ENCODE measurements at regions not wholly inside any gene's neighbourhood (a gene's known extent, or its start where the extent isn't known, plus 50 kb on each side); places are given as distances from the start of the nearest gene placed in this dataset.

DNA sequence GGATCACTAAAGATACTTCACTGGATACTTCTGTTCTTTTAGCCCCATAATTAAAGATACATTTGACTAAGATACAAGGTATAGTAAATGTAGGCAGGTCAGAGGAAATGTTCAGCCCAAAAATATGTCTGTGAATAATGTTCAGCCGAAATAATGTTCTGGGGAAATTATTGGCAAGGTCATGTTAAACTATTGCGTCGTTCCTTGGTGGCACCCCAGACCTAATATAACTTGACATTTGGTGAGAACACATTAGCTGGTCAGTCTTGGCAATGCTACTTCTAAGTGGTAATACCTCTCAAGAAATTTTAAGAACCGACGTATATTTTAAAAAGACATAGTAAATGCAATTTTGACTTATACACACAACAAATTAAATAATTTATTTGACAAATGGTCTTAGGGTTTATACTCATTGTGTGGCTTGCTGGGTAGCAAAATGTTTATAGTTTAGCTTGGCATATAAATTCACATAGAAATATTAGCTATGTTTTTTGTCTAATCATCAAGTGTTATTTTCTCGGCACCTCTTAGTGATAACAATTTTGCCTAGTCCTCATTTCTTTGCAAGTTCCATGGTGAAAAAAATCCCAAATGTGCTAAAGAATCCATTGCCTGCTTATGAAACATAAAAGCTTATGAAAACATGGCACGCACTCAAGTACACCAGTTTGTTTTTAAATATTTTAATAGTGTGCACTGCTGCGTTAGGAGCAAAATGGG, 270.3 kb upstream of the NEBL start:
- DNase-seq = no peak

DNA sequence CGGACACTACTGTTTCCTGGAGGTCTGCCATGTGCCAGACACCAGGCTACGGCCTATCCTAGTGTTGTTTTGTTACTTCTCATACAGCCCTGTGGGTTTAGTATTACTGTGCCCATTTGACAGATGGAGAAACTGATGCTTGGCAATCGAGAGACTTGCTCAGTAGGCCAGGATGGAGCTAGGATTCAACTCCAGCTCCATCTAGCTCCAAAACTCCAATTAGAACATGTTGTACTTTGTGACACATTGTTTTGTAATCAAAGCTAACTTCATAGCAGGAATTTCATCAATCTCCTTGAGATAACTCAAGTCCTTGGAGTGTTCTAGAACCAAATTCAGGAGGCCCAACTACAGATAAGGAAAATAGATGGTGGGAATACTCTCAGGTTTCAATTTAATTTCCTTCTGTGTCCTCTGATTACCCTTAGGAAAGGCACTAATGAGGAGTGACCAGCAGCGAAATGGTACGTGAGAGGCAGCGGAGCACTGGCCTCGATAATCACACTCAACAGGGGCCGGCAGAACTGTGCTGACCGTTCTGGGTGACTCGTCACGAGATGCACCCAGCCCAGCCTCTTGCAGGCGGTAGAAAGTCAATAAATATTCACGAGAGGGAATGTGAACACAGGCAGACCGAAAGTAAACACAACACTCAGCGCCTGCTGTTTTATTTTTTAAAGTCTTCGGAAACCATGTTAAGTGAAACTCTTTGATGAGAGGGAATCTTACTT, 269.6 kb upstream of the NEBL start:
- no peak for DNase-seq

DNA sequence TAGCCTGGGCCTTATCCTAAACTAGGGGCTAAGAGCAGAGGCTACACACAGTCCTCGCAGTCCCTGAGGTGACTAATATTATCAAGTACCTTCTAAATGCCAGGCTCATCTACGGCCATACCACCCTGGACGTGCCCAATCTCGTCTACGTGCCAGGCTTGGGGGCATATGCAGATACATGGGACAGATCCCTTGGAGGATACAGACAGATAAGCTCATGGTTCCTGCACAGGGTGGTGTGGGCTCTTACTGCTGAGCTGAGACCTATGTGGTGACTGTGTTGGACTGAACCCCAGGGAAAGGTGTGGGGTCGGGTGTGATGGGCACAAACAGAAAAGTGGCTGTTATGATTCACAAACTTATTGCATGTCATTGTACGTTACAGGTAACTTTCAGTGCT, 268.4 kb upstream of the NEBL start:
- DNase-seq = no peak

DNA sequence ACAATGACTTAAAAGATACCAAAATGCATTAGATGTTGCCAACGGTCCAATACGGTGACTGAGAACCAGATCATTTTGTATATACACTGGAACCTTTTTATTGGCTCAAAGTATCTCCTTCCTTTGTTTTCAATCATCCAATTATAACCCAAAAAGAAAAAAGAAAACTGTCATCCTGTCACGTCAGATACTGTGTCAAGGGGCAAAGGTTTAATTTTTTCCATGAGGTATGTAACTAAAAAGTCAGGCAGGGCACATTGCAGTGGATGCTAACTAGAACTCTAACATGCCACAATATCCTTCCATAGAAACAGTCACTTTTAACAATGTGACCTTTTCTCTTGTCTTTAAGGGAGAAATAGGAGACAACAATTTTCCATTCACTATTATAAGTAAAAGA, 267.6 kb upstream of the NEBL start:
- DNase-seq = no peak

DNA sequence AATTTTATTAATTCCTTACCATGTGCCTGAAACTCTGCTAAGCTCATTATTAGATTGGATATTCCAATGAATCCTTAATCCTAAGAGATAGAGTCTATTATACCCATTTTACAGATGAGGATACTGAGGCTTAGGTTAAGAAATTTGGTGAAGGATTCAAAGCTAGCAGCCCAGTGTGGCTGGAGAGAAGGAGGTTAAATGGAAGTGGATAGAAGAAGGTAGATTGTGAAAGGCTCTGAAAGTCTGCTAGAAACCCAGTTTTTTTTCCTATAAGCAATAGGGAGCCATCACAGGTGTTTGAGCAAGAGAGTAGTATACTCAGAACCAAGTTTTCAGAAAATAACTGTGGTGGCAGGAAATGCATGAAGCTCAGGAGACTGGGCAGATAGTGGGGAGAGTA, 265.8 kb upstream of the NEBL start:
- DNase-seq = no peak

DNA sequence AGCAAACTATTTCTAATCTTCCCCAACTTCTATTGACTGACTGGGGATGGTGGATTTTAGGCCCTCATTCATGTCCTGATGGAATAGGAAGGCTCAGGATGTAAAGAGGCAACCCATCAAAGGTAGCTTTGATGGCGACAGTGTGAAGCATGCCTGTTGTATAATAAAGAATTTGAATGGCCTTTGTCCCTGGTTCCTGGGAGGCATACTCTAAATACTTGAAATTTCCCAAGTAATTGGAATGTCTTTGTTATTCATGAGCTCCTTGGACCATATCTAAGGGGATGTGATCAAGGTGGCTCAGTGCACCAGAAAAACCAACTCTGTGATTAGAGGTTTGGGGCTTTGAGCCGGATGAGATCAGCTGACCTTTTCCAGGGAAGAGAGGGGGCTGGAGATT, 264.5 kb upstream of the NEBL start:
- no peak for DNase-seq

DNA sequence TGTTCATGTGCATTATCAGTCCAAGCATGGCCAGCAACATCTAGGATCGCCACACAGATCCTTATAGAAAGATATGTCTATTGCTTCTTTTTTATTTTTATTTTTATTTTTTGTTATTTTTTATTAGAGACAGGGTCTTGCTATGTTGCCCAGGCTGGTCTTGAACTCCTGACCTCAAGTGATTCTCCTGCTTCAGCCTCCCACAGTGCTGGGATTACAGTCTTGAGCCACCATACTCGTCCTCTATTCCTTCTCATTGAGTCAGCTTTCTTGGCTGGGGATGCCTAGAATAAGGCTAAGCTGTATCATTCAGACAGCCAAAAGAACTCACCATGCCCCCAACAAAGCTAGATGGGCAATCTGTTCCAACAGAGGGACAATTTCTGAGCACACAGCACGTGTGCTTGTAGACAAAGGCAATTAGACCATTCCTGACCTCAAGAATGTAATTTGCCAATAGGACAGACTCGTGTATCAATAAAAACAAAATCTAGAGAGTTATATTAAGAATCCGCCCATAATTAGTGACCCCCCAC, 264.0 kb upstream of the NEBL start:
- no peak for DNase-seq

DNA sequence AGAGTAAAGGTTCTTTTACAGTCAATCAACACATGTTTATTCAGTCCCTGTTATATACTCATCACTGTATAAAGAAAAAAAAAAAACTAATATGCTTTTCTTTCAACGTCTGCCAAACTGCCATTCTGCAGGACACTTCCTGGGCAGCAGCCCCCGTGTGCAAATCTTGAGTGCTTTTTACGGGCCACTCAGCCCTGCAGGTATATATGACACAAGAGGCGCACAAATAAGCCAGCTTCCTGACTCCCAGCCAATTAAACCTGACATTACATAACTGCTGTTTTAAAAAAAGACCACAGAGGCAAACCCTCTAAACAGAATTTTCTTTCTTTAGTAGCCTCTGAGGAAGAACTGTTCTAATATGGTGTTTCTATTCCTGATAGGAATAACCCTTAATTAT, 263.0 kb upstream of the NEBL start:
- DNase-seq = no peak

DNA sequence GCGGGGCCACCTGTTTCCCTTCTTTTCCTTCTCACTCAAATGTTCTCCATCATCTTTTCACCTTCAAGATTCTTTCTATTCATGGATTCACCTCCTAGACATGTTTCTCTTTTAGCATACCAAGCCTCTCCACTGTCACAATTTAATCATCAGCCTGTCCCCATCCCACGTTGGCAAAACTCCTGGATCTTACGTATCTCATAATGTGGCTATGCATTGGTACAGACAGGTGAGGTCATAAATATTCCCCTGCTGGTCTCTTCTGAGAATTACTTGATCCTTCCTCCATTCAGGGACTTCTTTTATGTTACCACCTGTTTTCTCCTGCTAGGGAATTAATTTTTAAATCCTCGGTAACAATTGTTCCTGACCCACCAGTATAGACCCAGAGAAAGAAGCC, 262.6 kb upstream of the NEBL start:
- no peak for DNase-seq

DNA sequence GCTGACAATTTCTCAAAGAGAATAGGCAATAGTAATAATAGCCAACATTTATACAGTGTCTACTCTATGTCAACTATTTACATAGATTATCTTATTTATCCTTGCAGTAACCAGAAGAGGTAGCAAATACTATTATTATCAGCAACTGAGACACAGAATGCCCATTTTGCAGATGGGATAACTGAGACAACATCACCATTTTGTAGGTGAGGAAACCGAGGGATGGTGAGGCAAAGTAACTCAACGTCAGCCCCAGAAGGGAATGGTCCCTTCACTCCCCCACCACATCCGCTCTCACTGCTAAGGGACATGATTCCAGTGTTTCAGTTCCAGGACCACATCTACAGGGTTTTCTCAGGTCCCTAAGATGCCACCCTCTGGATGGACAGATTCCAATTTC, 261.2 kb upstream of the NEBL start:
- no peak for DNase-seq

DNA sequence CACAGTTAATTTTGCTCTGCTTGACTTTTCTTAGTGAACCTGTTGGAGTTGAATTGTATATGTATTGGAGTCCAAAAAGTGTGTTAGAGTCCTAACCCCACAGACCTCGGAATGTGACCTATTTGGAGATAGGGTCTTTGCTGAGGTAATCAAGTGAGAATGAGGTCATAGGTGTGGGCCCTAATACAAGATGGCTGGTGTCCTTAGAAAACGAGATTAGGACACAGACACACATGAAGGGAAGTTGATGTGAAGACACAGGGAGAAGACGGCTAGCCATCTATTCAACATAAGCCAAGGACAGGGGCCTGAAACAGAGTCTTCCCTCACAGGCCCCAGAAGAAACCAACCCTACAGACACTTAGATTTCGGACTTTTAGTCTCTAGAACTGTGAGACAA, 260.6 kb upstream of the NEBL start:
- DNase-seq = no peak

DNA sequence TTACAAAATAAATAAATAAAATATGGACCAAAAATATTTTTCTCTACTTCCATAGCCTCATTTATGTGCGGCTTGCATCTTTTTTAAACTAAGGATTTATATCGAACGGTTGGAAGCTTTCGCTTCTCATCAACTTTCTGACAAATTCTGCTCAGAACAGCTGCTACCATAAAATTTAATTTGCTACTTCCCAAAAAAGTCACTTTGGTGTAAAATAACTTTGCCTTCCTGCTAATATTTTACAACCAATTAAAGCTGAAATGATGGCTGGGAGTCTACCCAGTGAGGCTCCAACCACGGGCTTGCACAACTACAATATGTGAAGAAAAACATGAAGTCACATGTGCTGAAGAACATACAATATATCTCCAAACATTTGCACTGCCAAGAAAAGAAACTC, 253.1 kb upstream of the NEBL start:
- no peak for DNase-seq

DNA sequence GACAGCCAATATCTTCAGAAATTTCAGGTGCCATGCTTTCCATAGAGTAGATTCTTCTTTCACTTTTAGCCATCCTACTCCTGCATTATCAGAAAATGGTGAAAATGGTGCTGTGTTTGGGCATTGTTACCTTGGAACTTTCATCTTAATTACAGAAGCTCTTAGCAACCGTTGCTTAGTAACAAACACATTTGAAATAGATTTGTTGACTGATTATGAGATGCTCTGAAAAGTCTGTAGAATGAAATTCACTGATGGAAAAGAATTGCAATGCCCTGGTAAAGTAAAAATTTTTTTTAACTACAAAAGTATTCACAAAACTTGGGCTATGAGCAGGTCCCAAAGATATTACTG, 249.3 kb upstream of the NEBL start:
- DNase-seq = no peak

DNA sequence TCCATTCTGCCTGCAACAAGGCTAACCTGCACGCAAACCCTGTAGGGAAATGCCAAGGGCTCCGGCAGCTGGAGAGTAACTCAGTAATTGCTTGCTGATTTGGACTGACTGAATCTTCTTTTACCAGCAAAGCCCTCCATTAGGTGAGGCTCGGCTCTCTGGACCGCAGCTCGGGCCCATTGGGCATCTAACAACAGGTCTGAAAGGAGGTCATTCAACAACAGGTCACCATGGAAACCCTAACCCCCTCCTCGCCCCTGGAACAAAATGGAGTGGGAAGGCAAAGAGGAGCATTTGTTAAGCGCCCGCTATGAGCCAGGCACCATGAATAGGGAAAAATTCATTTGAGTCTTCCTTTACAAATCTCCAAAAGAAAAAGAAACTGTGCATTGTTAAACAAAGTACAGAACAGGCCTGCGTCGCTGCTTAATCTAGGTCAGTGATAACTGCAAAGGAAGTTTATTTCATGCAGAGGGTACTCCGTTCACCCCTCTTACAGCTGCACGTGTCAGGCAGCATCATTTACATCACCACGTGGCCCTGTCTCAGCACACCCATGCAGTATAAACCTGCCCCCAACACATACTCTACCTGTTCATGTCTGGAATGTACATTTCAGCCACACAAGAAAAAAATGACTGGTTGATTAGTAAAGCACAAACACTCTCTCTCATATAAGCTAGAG, 248.8 kb upstream of the NEBL start:
- DNase-seq = no peak

DNA sequence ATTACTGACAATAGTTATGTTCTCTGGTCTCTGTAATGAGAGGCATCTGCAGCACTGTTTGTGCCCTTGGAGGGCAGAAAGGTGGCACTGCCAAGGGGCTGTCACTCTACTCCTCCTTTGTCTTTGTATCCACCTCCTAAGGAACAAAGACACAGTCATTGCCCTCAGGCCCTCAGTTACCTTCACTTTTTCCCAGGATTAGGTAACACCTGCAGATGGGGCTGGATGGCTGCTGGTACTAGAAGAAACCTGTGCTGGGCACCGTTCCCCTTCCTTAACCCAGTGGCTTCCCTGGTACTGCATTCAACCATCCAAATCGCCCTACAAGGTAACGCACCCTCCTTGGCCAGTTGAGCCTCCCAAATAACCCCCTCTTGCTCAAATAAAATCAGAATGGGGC, 246.9 kb upstream of the NEBL start:
- DNase-seq = no peak

DNA sequence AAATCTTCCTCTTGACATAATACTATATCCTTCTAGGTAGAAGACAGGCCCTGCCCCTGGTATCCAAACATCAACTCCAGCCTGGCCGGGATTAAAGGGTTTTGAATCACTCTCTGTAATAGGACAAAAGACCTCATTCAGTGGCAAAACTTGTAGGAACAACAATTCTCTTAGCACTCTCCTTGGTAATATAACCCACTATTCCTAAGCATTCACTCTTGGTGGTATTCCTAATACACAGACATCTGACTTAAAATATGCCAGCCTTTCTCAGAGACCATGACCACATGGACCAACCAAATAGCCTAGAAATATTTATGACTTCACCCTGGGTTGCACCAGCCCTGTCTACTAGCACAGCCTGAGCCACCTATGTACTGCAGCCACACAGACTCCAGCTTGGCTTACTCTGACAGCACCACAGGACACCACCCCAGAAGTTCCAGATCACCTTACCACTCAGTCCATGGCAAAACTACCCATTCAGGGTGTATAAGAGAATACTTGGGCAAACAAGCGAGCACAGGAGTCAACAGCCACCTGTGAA, 244.9 kb upstream of the NEBL start:
- no peak for DNase-seq

DNA sequence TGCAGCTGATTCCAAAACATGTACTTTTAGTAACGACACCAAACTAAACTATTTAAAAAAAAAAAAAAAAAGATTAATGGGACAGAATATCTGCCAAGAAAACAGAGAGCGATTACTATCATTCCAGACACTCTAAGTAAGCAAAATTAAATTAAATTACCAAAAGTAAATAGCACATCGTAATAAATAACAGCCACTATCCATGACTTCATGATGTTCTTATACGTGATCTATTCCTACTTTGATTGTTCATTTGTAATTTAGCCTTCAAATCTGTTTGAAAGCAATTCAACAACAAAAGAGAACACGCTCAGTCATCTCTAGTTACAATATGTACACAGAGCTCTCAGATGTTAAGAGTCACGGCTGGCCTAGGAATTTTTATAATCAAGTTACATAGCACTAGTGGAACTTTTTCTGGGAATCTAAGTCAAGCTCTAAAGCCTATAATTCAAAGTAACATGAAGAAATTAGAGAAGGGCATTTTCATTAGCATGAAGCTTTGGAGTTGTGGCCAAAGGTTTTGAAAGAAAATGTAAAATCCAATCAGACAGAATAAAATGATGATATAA, 241.7 kb upstream of the NEBL start:
- DNase-seq = no peak

DNA sequence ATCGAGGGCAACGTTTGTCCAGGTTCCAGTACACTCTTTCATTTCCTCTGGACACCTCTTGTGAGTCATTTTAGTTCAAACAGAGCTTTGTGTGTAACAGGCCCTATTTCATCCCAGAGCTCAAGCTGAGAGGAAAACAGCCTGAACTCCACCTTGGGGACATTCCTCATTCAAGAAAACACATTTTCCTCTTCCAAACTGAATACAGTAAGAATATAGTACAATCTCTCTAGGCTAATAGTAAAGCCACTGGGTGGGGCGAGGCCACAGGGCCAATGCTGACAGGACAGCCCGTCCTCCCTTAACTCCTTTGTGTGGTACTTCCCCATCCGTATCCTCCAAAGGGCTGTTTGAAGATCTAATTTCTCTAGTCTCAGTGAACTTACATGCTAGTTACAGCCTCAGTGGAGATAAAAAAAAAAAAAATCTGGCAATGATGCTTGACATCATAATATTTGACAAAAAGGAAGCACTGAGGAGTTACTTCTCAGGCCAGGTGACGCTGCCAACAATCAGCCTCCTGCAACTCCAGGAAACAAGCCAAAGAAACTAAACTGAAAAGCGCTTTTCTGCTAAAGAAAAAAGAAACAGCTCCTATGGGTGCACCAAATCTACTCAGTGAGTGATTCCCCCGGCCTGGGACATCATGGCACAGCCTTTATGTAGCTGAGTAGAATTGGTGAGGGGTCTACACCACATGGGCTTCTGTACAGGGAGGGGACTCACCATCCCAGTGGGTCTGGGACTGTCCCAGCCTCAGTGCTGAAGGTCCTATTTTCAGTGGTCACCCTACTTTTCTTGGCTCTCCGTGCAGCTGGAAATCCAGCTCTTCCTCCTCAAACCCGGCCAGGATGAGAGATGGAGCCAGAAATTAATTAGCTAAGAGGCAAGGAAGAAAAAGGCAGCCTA, 238.2 kb upstream of the NEBL start:
- DNase-seq = peak; percentile 77

DNA sequence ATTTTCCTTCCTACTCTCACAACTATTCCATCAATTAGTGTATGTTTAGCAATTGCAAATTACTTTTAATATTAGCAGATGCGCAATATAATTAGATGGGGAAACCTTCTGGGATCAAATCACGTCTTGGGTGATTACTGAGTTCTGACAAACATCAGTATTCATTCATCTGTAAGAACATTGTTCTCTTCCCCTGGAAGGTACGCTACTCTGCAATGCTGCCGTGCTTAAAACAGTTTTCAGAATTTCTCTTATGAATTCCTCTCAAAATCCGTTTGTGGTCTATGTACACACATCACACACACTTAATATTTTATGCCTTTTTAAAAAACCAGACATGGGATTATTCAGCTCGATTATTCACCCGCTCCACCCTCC, 237.5 kb upstream of the NEBL start:
- DNase-seq = no peak

DNA sequence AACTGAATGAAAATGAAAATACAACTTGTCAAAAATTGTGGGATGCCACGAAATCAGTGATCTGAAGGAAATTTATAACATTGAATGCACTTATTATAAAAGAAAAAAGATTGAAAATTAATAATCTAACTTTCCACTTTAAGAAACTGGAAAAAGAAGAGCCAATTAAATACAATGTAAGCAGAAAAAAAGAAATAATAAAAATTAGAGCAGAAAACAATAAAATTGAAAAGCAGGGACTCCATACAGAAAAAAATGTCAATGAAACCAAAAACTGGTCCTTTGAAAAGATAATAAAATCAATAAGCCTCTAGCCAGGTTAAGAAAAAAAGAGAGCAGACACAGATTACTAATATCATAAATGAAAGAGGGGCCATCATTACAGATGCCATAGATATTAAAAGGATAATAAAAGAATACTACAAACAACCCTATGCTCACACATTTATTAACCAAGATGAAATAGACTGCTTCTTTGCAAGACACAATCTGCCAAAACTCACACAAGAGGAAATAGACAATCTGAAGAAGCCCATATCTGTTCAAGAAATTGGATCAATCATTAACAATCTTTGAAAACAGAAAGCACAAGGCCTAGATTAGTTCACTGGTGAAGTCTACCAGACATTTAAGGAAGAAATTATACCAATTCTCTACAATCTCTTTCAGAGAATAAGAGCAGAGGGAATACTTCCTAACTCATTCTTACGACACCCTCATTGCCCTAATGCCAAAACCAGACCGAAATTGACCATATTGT, 233.8 kb upstream of the NEBL start:
- no peak for DNase-seq

DNA sequence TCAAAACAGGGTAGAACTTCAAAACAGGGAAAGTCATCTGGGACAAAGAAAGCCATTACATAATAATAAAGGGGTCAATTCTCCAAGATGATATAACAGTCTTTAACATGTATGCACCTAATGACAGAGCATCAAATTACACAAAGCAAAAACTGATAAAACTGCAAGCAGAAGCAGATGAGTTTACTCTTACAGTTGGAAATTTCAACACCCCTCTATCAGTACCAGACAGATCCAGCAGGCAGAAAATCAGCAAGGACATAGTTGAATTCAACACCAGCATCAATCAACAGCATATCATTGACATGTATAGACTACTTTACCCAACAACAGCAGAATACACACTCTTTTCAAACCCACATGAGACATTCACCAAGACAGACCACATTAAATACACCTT, 233.0 kb upstream of the NEBL start:
- no peak for DNase-seq

Measured in kidney glomerular epithelial cell (primary cell).